IPS-18a (cell line): ENCODE measurements at regions not wholly inside any gene's neighbourhood (a gene's known extent, or its start where the extent isn't known, plus 50 kb on each side); places are given as distances from the start of the nearest gene placed in this dataset.

Experiments
- H3K27ac ChIP-seq: one replicate; pipeline ENCODE4 v1.5.1; 2013; ENCODE audit warnings: low read length
- H3K27me3 ChIP-seq: one replicate; pipeline ENCODE4 v1.6.1; 2013; ENCODE audit warnings: mild to moderate bottlenecking, low read length; ENCODE audit not compliant: control insufficient read depth, insufficient read depth
- H3K36me3 ChIP-seq: one replicate; pipeline ENCODE4 v1.6.1; 2013; ENCODE audit warnings: low read depth, low read length; ENCODE audit not compliant: control insufficient read depth
- H3K4me1 ChIP-seq: one replicate; pipeline ENCODE4 v1.6.1; 2013; ENCODE audit warnings: low read depth, low read length; ENCODE audit not compliant: control insufficient read depth
- H3K4me3 ChIP-seq: one replicate; pipeline ENCODE4 v1.5.1; 2013; ENCODE audit warnings: low read length
- H3K9ac ChIP-seq: one replicate; pipeline ENCODE4 v1.6.1; 2013; ENCODE audit warnings: mild to moderate bottlenecking, low read length, moderate library complexity
- H3K9me3 ChIP-seq: one replicate; pipeline ENCODE4 v1.6.1; 2013; ENCODE audit warnings: low read depth, low read length; ENCODE audit not compliant: control insufficient read depth

DNA sequence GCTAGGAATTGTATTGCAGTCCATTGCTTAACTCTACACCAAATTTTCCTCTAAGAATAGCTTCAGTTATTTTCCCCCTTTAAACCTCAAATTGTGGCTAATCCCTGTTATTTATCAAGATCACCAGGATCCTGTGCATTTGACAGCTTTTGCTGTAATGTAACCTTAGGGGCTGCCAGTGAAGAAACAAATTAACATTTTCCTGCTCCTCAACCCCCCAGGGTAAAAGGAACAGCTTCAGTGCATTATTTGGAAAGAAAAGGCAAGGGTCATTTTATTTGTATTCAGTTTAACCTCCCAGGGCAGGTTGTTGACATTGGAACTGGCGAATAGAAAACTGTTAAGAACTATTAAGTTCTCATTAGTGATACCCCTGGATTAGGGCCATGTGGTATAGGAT lies 57.0 kb downstream of the PCDH20 start:
- Histone ChIP-seq H3K4me3 (no peak overlapping the region), H3K9me3 (no peaks in the 10 kb centered on the region), H3K27me3 (no peaks in the 10 kb centered on the region), H3K9ac (no peak overlapping the region), H3K4me1 (peaks cover 4% of the 10 kb centered on the region), H3K27ac (no peak overlapping the region), H3K36me3 (no peaks in the 10 kb centered on the region)

DNA sequence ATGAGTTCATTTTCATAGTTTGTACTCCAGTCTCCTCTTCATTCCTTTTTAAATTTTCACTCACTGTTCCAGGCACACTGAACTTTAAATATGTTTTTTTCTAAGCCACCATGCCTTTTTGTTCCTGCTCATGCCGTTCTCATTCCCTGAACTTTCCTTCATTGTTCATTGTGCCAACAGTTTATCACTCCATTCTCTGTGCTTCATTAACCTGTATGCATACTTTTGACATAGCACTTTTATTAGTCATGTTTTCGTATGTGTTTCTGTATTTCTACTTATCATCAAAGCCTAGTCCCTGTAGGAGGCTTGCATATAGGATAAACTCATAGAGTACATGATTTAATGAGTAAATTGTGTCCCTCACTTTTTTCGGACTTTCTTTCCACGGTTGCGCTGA lies 65.3 kb downstream of the PCDH20 start:
- H3K4me1 ChIP-seq: no peaks in the 10 kb centered on the region
- no peaks in the 10 kb centered on the region for H3K27me3 ChIP-seq
- no peaks in the 10 kb centered on the region for H3K36me3 ChIP-seq
- H3K9me3 ChIP-seq: no peaks in the 10 kb centered on the region
- H3K4me3 ChIP-seq: no peak overlapping the region
- no peak overlapping the region for H3K27ac ChIP-seq
- H3K9ac ChIP-seq: no peak overlapping the region

DNA sequence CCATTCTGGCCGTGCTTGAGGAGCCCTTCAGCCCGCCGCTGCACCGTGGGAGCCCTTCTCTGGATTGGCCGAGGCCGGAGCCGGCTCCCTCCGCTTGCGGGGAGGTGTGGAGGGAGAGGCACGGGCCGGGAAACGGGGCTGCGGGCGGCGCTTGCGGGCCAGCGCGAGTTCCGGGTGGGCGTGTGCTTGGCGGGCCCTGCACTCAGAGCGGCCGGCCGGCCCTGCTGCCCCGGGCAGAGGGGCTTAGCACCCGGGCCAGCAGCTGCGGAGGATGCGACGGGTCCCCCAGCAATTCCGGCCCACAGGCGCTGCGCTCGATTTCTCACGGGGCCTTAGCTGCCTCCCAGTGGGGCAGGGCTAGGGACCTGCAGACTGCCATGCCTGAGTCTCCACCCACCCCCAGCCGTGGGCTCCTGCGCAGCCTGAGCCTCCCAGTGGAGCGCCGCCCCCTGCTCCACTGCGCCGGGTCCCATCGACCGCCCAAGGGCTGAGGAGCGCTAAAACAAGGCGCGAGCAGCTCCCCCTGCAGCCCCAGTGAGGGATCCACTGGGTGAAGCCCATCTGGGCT lies 76.5 kb downstream of the PCDH20 start:
- H3K4me3 ChIP-seq: no peak overlapping the region
- no peak overlapping the region for H3K27ac ChIP-seq
- H3K36me3 ChIP-seq: no peaks in the 10 kb centered on the region
- no peaks in the 10 kb centered on the region for H3K4me1 ChIP-seq
- no peaks in the 10 kb centered on the region for H3K9me3 ChIP-seq
- H3K27me3 ChIP-seq: no peaks in the 10 kb centered on the region
- no peak overlapping the region for H3K9ac ChIP-seq

DNA sequence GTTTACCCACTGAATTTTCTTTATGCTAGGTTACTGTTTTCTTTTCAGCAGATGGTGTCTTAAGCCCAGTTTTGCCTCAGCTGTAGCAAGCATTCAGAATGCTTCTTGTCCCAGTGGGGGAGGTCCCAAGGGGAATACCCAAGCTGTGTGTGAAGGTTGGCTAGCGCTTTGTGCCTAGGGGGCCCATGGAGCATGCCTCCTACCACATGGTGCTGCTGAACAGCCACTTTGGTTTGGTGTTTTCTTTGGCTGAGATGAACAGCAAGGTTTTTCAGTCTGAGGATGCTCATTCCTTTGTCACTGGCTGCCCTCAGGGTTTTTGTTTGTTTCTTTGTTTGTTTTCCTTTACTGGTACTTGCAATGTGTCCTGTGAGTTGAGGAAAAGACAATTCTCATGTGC lies 99.0 kb downstream of the PCDH20 start:
- Histone ChIP-seq H3K4me1 (peaks cover 11% of the 10 kb centered on the region), H3K27ac (no peak overlapping the region), H3K9me3 (no peaks in the 10 kb centered on the region), H3K36me3 (no peaks in the 10 kb centered on the region), H3K27me3 (no peaks in the 10 kb centered on the region), H3K9ac (no peak overlapping the region), H3K4me3 (no peak overlapping the region)

DNA sequence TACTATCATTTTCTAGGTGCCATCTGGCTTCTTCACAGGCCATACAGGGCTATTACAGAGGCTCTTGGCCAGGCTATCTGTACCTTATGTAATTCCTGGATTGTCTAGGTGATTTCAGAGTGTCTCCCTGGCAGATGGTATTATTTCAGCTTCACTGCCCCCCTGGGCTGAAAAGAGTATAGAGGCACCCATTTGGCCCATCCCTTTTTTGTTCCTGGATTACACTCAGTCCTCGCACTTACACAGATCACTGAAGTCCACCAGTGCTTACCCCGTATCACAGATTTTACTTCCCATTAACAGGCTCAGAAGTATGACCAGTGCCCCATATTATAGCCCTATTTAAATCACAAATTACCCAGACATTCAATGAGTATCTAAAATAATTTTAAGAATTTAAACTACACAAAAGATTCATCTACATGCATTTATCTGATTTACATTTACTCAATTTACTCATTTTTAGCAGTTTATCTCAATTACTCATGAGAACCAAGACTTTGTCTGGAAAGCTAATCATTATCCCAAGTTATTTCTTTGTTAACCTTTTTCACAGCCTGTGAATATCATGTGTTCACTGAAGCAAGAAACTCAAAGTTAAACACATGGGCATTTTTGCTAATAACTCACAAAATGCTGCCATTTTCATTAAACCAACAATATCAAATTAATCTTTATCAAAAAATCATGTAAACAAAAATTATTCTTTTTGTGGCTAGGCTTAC lies 121.0 kb downstream of the PCDH20 start:
- H3K9ac ChIP-seq: no peak overlapping the region
- no peaks in the 10 kb centered on the region for H3K27me3 ChIP-seq
- H3K27ac ChIP-seq: no peak overlapping the region

DNA sequence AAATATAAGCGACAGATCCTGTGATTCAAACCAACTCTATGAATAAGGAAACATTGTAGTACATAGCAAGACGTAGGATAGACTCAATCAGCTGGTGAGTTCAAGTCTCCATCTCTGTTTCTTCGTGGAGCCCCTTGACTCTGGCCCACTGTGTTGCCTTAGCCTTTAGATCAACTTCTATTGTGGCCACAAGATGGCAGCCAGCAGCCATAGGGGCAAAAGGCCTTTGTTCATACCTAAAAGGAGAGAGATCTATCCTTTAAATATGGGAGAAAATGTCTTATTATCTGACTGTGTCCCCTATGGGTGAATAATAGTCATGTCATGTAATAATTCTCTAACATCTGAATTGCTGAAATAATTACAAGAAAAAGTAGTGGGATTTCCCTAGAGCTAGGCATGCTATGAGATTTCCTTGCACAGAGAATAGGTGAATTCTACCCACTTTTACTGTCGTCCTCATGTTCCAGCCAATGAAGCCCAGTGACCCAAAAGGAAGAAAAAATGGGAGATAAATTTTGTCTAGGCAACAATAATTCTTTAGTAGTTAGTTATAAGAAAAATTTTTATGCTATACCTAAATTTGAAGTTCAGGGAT lies 129.4 kb downstream of the PCDH20 start:
- Histone ChIP-seq H3K36me3 (no peaks in the 10 kb centered on the region), H3K4me3 (no peak overlapping the region)

More for the DNA sequence above, 121.0 kb downstream of the PCDH20 start:
- H3K4me3 ChIP-seq: no peak overlapping the region
- H3K9me3 ChIP-seq: no peaks in the 10 kb centered on the region
- no peaks in the 10 kb centered on the region for H3K4me1 ChIP-seq
- no peaks in the 10 kb centered on the region for H3K36me3 ChIP-seq

DNA sequence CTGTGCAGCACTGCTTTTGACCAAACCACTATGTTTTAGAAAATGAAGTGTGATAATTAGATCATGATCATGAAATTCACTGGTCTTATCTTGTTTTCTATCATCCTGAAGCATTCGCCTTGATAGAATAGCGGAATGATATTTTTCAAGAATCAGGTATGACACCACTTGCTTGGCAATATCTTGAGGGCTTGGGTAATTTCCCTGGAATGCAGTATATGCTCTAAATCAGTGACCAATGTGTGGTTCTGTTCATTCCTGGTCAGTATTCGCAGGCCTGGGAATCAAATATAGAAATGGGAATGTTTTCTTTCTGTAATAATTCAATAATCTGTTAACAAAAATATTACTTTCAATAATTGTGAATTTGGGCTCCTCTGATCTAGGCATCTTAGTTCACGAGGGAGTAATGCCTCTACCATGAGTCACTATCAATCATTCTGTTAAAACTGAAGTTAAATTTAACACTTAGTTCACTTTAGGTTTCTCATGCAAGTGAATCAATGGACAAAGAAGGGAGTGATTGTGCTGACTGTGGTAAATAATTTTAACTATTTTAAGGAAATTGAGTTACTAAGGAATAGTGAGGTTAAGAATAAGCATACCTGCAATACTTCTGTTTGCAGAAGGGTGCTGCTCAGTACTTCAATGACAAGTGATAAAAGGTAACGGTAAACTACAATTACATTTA lies 137.9 kb downstream of the PCDH20 start:
- no peaks in the 10 kb centered on the region for H3K4me1 ChIP-seq
- no peak overlapping the region for H3K4me3 ChIP-seq
- H3K27me3 ChIP-seq: no peaks in the 10 kb centered on the region
- H3K27ac ChIP-seq: no peak overlapping the region
- H3K9me3 ChIP-seq: no peaks in the 10 kb centered on the region
- no peak overlapping the region for H3K9ac ChIP-seq
- no peaks in the 10 kb centered on the region for H3K36me3 ChIP-seq

More for the DNA sequence above, 129.4 kb downstream of the PCDH20 start:
- Histone ChIP-seq H3K27ac (no peak overlapping the region), H3K4me1 (peaks cover 5% of the 10 kb centered on the region), H3K27me3 (no peaks in the 10 kb centered on the region), H3K9ac (no peak overlapping the region), H3K9me3 (no peaks in the 10 kb centered on the region)

DNA sequence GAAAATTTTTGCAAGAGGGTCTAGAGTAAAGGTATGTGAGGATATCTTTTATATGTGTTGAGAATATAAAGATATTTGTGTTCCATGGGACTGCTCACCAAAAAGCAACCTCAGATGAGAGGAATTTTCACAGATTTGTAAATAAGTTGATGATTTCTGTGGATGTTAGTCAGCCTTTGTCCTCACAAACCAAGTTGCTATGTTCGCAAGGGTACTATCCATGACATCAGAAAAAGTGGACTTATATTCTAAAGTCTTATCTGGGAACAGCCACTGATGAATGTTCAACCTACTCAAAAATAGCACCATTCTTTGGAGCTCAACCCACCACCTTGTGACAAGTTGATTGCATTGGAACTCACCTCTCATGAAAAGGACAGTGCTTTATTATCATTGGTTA lies 138.6 kb downstream of the PCDH20 start:
- no peak overlapping the region for H3K9ac ChIP-seq
- no peak overlapping the region for H3K27ac ChIP-seq
- H3K4me1 ChIP-seq: no peaks in the 10 kb centered on the region
- H3K36me3 ChIP-seq: no peaks in the 10 kb centered on the region
- no peaks in the 10 kb centered on the region for H3K27me3 ChIP-seq
- H3K9me3 ChIP-seq: no peaks in the 10 kb centered on the region
- H3K4me3 ChIP-seq: no peak overlapping the region

DNA sequence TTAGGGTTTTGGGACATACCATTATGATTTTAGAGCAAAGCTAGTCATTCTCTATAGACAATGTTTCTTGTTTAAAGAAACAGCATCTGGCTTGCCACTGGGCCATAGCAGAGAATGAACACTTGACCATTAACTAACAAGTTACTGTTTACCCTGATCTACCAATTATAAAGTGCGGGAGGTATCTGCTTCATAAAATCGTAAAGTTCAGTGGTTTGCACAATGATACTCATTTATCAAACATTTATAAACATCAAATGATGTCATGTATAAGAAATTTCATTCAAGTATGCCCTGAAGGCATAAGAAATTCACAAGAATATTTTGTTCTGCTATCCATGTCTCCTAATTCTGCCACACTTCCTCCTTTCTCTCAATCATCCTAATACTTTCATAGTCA lies 139.2 kb downstream of the PCDH20 start:
- Histone ChIP-seq H3K27me3 (no peaks in the 10 kb centered on the region), H3K9ac (no peak overlapping the region), H3K4me1 (no peaks in the 10 kb centered on the region), H3K27ac (no peak overlapping the region), H3K4me3 (no peak overlapping the region), H3K36me3 (no peaks in the 10 kb centered on the region), H3K9me3 (no peaks in the 10 kb centered on the region)

DNA sequence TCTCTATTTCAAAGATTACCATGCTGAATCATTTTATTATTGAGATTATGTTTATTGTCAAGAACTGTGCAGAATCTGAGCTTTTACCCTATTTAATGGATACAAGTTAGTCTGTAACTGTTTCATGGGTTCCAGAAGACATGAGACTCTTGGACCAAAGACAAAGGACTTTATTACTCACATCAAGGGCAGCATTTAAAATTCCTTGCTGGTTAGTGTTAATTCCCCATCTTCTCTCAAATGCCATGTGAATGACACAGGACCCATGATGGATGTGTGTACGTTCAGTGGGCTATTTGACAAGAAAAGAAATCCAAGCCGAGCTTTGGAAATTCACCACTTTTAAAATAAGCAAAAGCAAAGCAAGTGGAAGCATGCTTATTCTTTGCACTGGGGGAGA lies 139.9 kb downstream of the PCDH20 start:
- Histone ChIP-seq H3K27me3 (no peaks in the 10 kb centered on the region), H3K9me3 (no peaks in the 10 kb centered on the region), H3K4me1 (no peaks in the 10 kb centered on the region), H3K9ac (no peak overlapping the region), H3K4me3 (no peak overlapping the region), H3K27ac (no peak overlapping the region), H3K36me3 (no peaks in the 10 kb centered on the region)

DNA sequence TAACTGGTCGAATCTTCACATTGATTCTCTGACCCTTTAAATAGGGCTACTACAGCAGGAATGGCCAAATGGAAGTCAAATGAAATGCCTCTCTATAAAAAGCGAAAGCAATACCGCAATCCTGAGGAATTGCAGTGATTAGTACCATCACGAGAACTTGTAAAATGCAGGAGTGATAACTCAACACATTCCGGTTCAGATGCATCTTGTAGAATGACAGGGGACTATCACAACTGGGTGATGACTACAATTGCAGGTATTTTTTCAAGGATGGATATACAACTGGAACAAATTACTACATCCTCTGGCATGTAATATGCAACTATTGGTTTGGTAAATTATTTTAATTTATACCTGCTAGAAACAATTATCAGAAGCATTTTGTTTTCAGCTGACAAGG lies 140.4 kb downstream of the PCDH20 start:
- Histone ChIP-seq H3K9ac (no peak overlapping the region), H3K27me3 (no peaks in the 10 kb centered on the region), H3K4me1 (no peaks in the 10 kb centered on the region), H3K4me3 (no peak overlapping the region), H3K9me3 (no peaks in the 10 kb centered on the region), H3K36me3 (no peaks in the 10 kb centered on the region), H3K27ac (no peak overlapping the region)
